Loucy (cell line): ENCODE measurements at regions not wholly inside any gene's neighbourhood (a gene's known extent, or its start where the extent isn't known, plus 50 kb on each side); places are given as distances from the start of the nearest gene placed in this dataset.

Experiments used
- H2AFZ ChIP-seq: fragments of 200-600 bp; sonication (generic); 2 replicates; pipeline ENCODE4 v1.6.0; 2016; ENCODE audit warnings: antibody characterized with exemption, mild to moderate bottlenecking, low read length, moderate library complexity
- H3F3A ChIP-seq: fragments of 200-600 bp; 2 replicates; pipeline ENCODE4 v1.6.0; 2016; ENCODE audit warnings: antibody characterized with exemption, low read depth, mild to moderate bottlenecking
- H3K27me3 ChIP-seq: fragments of 200-600 bp; sonication (generic); 2 replicates; pipeline ENCODE4 v1.6.1; 2014; ENCODE audit warnings: low read length, mild to moderate bottlenecking; ENCODE audit not compliant: insufficient read depth, poor library complexity, severe bottlenecking
- H3K36me3 ChIP-seq: fragments of 200-600 bp; sonication (generic); 2 replicates; pipeline ENCODE4 v1.6.1; 2016; ENCODE audit warnings: low read length; ENCODE audit not compliant: insufficient read depth
- H3K4me1 ChIP-seq: fragments of 200-600 bp; sonication (generic); 2 replicates; pipeline ENCODE4 v1.5.1; 2014; ENCODE audit warnings: low read length, mild to moderate bottlenecking; ENCODE audit not compliant: insufficient read depth, poor library complexity, severe bottlenecking
- H3K4me2 ChIP-seq: fragments of 200-600 bp; sonication (generic); 2 replicates; pipeline ENCODE4 v1.6.0; 2014; ENCODE audit warnings: antibody characterized with exemption, low read length, low read depth, mild to moderate bottlenecking; ENCODE audit not compliant: poor library complexity, severe bottlenecking
- H3K4me3 ChIP-seq: fragments of 200-600 bp; sonication (generic); 2 replicates; pipeline ENCODE4 v1.5.1; 2014; ENCODE audit warnings: low read length, mild to moderate bottlenecking, mixed read lengths; ENCODE audit not compliant: poor library complexity, severe bottlenecking
- H3K79me2 ChIP-seq: fragments of 200-600 bp; sonication (generic); 2 replicates; pipeline ENCODE4 v1.6.1; 2014; ENCODE audit warnings: low read length; ENCODE audit not compliant: insufficient read depth
- H3K9ac ChIP-seq: fragments of 200-600 bp; sonication (generic); 2 replicates; pipeline ENCODE4 v1.6.0; 2014; ENCODE audit warnings: mild to moderate bottlenecking, low read depth, low read length, moderate library complexity; ENCODE audit not compliant: poor library complexity, severe bottlenecking
- H3K9me2 ChIP-seq: fragments of 200-600 bp; sonication (generic); replicated peaks from 2 replicates; pipeline ENCODE4 v1.6.1; 2016; ENCODE audit warnings: low read depth, low read length, mixed read lengths
- H3K9me3 ChIP-seq: fragments of 200-600 bp; sonication (generic); 2 replicates; pipeline ENCODE4 v1.6.1; 2014; ENCODE audit warnings: mild to moderate bottlenecking, antibody characterized with exemption, low read length, low read depth; ENCODE audit not compliant: insufficient read depth
- H4K20me1 ChIP-seq: fragments of 200-600 bp; sonication (generic); 2 replicates; pipeline ENCODE4 v1.6.0; 2014; ENCODE audit warnings: antibody characterized with exemption, low read length, mild to moderate bottlenecking; ENCODE audit not compliant: insufficient read depth, poor library complexity, severe bottlenecking
- CTCF ChIP-seq: fragments of 200-600 bp; sonication (generic); conservative IDR thresholded peaks from 2 replicates; pipeline ENCODE4 v1.5.1; 2014; ENCODE audit warnings: mild to moderate bottlenecking, antibody characterized with exemption, low read length
- EZH2phosphoT487 ChIP-seq: fragments of 200-600 bp; IDR thresholded peaks from 2 replicates; pipeline ENCODE4 v1.6.1; 2018; ENCODE audit warnings: antibody characterized with exemption, mild to moderate bottlenecking, moderate library complexity, borderline replicate concordance

- Histone ChIP-seq H3K9ac (no peak overlapping the region), H3K79me2 (no peaks in the 10 kb centered on the region), H3K9me2 (no peaks in the 10 kb centered on the region), H2AFZ (0 out of 2 replicates have a peak overlapping the region, but pooled peaks have one; percentile 16), H3K4me1 (peaks cover 7% of the 10 kb centered on the region), H3K9me3 (no peaks in the 10 kb centered on the region), H3F3A (no peaks in the 10 kb centered on the region), H3K36me3 (no peaks in the 10 kb centered on the region), H3K27me3 (no peaks in the 10 kb centered on the region), H3K4me3 (no peak overlapping the region), H3K4me2 (no peak overlapping the region), H4K20me1 (no peaks in the 10 kb centered on the region)
- TF ChIP-seq EZH2phosphoT487 (no peak), CTCF (no peak)
These were observed 357.8 kb downstream of the VPS13C start for GRCh38 chr15:61702224-61703020.

- Histone ChIP-seq H3K4me1 (peaks cover 7% of the 10 kb centered on the region), H3K4me3 (no peak overlapping the region), H3K9me2 (no peaks in the 10 kb centered on the region), H3K27me3 (no peaks in the 10 kb centered on the region), H3K9ac (no peak overlapping the region), H4K20me1 (no peaks in the 10 kb centered on the region), H2AFZ (peak overlapping the region; percentile 50; the same call in 1 of the 2 replicates), H3K79me2 (no peaks in the 10 kb centered on the region), H3K4me2 (no peak overlapping the region), H3K36me3 (no peaks in the 10 kb centered on the region), H3F3A (no peaks in the 10 kb centered on the region), H3K9me3 (no peaks in the 10 kb centered on the region)
- TF ChIP-seq EZH2phosphoT487 (no peak), CTCF (no peak)
These were observed 358.8 kb downstream of the VPS13C start for GRCh38 chr15:61701455-61701854.

GRCh38 chr15:61700803-61701202 is 359.4 kb downstream of the VPS13C start:
- no peaks in the 10 kb centered on the region for H3F3A ChIP-seq
- H3K4me2 ChIP-seq: no peak overlapping the region
- H3K9me2 ChIP-seq: no peaks in the 10 kb centered on the region
- H3K27me3 ChIP-seq: no peaks in the 10 kb centered on the region
- no peaks in the 10 kb centered on the region for H3K36me3 ChIP-seq
- H3K9me3 ChIP-seq: no peaks in the 10 kb centered on the region
- H3K9ac ChIP-seq: no peak overlapping the region
- H3K4me3 ChIP-seq: no peak overlapping the region
- H3K4me1 ChIP-seq: peaks cover 7% of the 10 kb centered on the region
- no peaks in the 10 kb centered on the region for H3K79me2 ChIP-seq
- TF ChIP-seq EZH2phosphoT487 (no peak), CTCF (no peak)
- peak overlapping the region; percentile 50 for H2AFZ ChIP-seq
- H4K20me1 ChIP-seq: no peaks in the 10 kb centered on the region
